B cell (primary cell): ENCODE measurements at regions not wholly inside any gene's neighbourhood (a gene's known extent, or its start where the extent isn't known, plus 50 kb on each side); places are given as distances from the start of the nearest gene placed in this dataset.

Experiments
- ATAC-seq: fragments of 200-7000 bp; cut with Tn5 transposase; one replicate; pipeline ENCODE4 v1.10.0; 2021; ENCODE audit warnings: low read depth, mild to moderate bottlenecking, moderate number of reproducible peaks, moderate library complexity
- CTCF ChIA-PET: fragments of 350-600 bp; sonication (Branson Sonifier 250); formaldehyde crosslinking; loops from one replicate; lab custom pipeline; 2021; ENCODE audit warnings: antibody characterized with exemption, inconsistent platforms; lab: Charles Lee
- POLR2A ChIA-PET: fragments of 350-600 bp; sonication (Branson Sonifier 250); formaldehyde crosslinking; loops from one replicate; lab custom pipeline; 2021; ENCODE audit warnings: antibody characterized with exemption; lab: Charles Lee
- DNase-seq: peaks from one replicate; pipeline ENCODE4 v3.0.0; 2013
- H2AFZ ChIP-seq: 2 replicates; pipeline ENCODE4 v1.6.1; 2012; ENCODE audit warnings: mild to moderate bottlenecking, low read depth, low read length; ENCODE audit not compliant: insufficient read depth, poor library complexity, severe bottlenecking
- H3K27ac ChIP-seq, 2 donors: 1 replicate in 1 of 2; 2 replicates in 1 of 2; pipeline ENCODE4 v1.5.1; 2012 to 2013; ENCODE audit warnings: low read length in 2 of 2, mild to moderate bottlenecking in 2 of 2, moderate library complexity in 1 of 2
- H3K27me3 ChIP-seq, 4 experiments: fragments of 200-600 bp in 1 of 4; sonication (generic) in 1 of 4; replicated peaks in 1 of 4; 1 replicate in 2 of 4; 2 replicates in 2 of 4; pipeline versions ENCODE4 v1.6.1 to v1.7.0; 2013 to 2016; ENCODE audit warnings: low read length in 3 of 4, mild to moderate bottlenecking in 2 of 4, mixed read lengths in 1 of 4, moderate library complexity in 1 of 4; ENCODE audit not compliant: insufficient read depth in 4 of 4, control insufficient read depth in 3 of 4; ENCODE audit errors: control extremely low read depth in 1 of 4
- H3K36me3 ChIP-seq, 2 experiments: replicated peaks in 1 of 2; 1 replicate in 1 of 2; 2 replicates in 1 of 2; pipeline versions ENCODE4 v1.6.1 to v1.7.1; 2013; ENCODE audit warnings: low read length in 1 of 2; ENCODE audit not compliant: insufficient read depth in 2 of 2, control insufficient read depth in 1 of 2; ENCODE audit errors: control extremely low read depth in 1 of 2, extremely low read depth in 1 of 2
- H3K4me1 ChIP-seq, 2 donors: fragments of 200-600 bp in 1 of 2; sonication (generic) in 1 of 2; 1 replicate in 1 of 2; 2 replicates in 1 of 2; pipeline versions ENCODE4 v1.5.1 to v1.6.1; 2013 to 2017; ENCODE audit warnings: low read length in 2 of 2; ENCODE audit not compliant: control insufficient read depth in 2 of 2, insufficient read depth in 2 of 2
- H3K4me2 ChIP-seq: replicated peaks from 2 replicates; pipeline ENCODE3; 2012; ENCODE audit warnings: mild to moderate bottlenecking, low read depth, low read length; ENCODE audit not compliant: poor library complexity, severe bottlenecking
- H3K4me3 ChIP-seq, 5 experiments: fragments of 200-600 bp in 1 of 5; sonication (generic) in 1 of 5; 1 replicate in 3 of 5; 2 replicates in 2 of 5; pipeline versions ENCODE4 v1.5.1 to v1.7.0; 2011 to 2016; ENCODE audit warnings: low read length in 4 of 5, mild to moderate bottlenecking in 4 of 5, low read depth in 2 of 5, control low read depth in 1 of 5, moderate library complexity in 1 of 5; ENCODE audit not compliant: insufficient read depth in 1 of 5; ENCODE audit errors: control extremely low read depth in 1 of 5, extremely low read depth in 1 of 5
- H3K79me2 ChIP-seq: fragments of 200-600 bp; sonication (generic); one replicate; pipeline ENCODE4 v1.6.0; 2016; ENCODE audit warnings: low read length; ENCODE audit not compliant: control insufficient read depth, insufficient read depth
- H3K9ac ChIP-seq: fragments of 200-600 bp; sonication (generic); 2 replicates; pipeline ENCODE4 v1.6.1; 2017; ENCODE audit warnings: mild to moderate bottlenecking, low read length, moderate library complexity
- H3K9me3 ChIP-seq, 3 donors: one replicate each; pipeline versions ENCODE4 v1.6.1 to v1.7.1; 2013; ENCODE audit warnings: low read length in 2 of 3; ENCODE audit not compliant: control insufficient read depth in 2 of 3, insufficient read depth in 1 of 3; ENCODE audit errors: control extremely low read depth in 1 of 3
- H4K20me1 ChIP-seq: 2 replicates; pipeline ENCODE4 v1.6.0; 2012; ENCODE audit warnings: mild to moderate bottlenecking, low read length; ENCODE audit not compliant: insufficient read depth, control insufficient read depth, poor library complexity, severe bottlenecking
- H3K27ac Mint-ChIP-seq: one replicate; pipeline ENCODE4 v1.8.0; 2021; ENCODE audit warnings: mixed read lengths
- H3K27me3 Mint-ChIP-seq: one replicate; pipeline ENCODE4 v1.8.0; 2021; ENCODE audit warnings: mixed read lengths
- H3K4me1 Mint-ChIP-seq: one replicate; pipeline ENCODE4 v1.8.0; 2021; ENCODE audit warnings: mixed read lengths
- H3K4me3 Mint-ChIP-seq: one replicate; pipeline ENCODE4 v1.8.0; 2021; ENCODE audit warnings: mixed read lengths
- H3K9me3 Mint-ChIP-seq: one replicate; pipeline ENCODE4 v1.8.0; 2022; ENCODE audit warnings: mixed read lengths; ENCODE audit not compliant: insufficient read depth
- CTCF ChIP-seq: fragments of 200-600 bp; IDR thresholded peaks from one replicate; pipeline ENCODE4 v1.8.0; 2022; ENCODE audit warnings: antibody characterized with exemption, mild to moderate bottlenecking
- EZH2 ChIP-seq: IDR thresholded peaks from 2 replicates; pipeline ENCODE4 v1.6.1; 2012; ENCODE audit warnings: borderline replicate concordance, low read depth, mild to moderate bottlenecking, moderate library complexity, low read length; ENCODE audit not compliant: insufficient read depth, poor library complexity, severe bottlenecking
- WGBS: methylation state at CpG from one replicate; pipeline ENCODE4 v1.1.5; 2013; ENCODE audit warnings: missing lambda C conversion rate; ENCODE audit not compliant: insufficient coverage; 5-methylcytosine and 5-hydroxymethylcytosine counted together
- intact Hi-C: fragments of 100-400 bp; cut with micrococcal nuclease; formaldehyde crosslinking; loops from one replicate; pipeline ENCODE4 v1.10.0; 2022

- H4K20me1 ChIP-seq, result no peaks in the 10 kb centered on the region
- intact Hi-C loops, result no loop called here
- Mint-ChIP-seq H3K27ac (no peak overlapping the region), H3K27me3 (no peaks in the 10 kb centered on the region), H3K4me1 (no peaks in the 10 kb centered on the region), H3K9me3 (peaks cover 14% of the 10 kb centered on the region), H3K4me3 (no peak overlapping the region)
- ChIA-PET CTCF (no interaction called here), POLR2A (no interaction called here)
- ATAC-seq (no peak), DNase-seq (no peak)
- no peaks in the 10 kb centered on the region for H3K4me1 ChIP-seq
- H3K36me3 ChIP-seq, result no peaks in the 10 kb centered on the region
- H3K4me3 ChIP-seq, result no peak overlapping the region
- H3K27ac ChIP-seq, result no peak overlapping the region
- no peak overlapping the region for H3K4me2 ChIP-seq
- no peak overlapping the region for H3K9ac ChIP-seq
- WGBS, result 80% methylated on average over 2 of the region's 3 CpGs
- H3K9me3 ChIP-seq, result peaks cover 3 to 18% (median 6%) of the 10 kb centered on the region in 3 donors
- H3K79me2 ChIP-seq, result no peaks in the 10 kb centered on the region
- H2AFZ ChIP-seq, result no peak overlapping the region
- TF ChIP-seq EZH2, result no peak
- no peak for TF ChIP-seq CTCF
- no peaks in the 10 kb centered on the region for H3K27me3 ChIP-seq
Measured at GRCh38 chr14:80135305-80136088, 75.8 kb downstream of the DIO2 start.

- peaks cover 14% of the 10 kb centered on the region for H3K9me3 Mint-ChIP-seq
- H3K36me3 ChIP-seq, result no peaks in the 10 kb centered on the region
- H4K20me1 ChIP-seq, result no peaks in the 10 kb centered on the region
- no peaks in the 10 kb centered on the region for H3K79me2 ChIP-seq
- H3K4me2 ChIP-seq, result no peak overlapping the region
- no peaks in the 10 kb centered on the region for H3K4me1 ChIP-seq
- H3K27ac ChIP-seq, result no peak overlapping the region
- H3K9ac ChIP-seq, result no peak overlapping the region
- TF ChIP-seq EZH2, result no peak
- no peak for TF ChIP-seq CTCF
- no peak for ATAC-seq
- H3K9me3 ChIP-seq, result peaks cover 3 to 18% (median 6%) of the 10 kb centered on the region in 3 donors
- no peaks in the 10 kb centered on the region for H3K4me1 Mint-ChIP-seq
- H3K27me3 ChIP-seq, result no peaks in the 10 kb centered on the region
- intact Hi-C loops, result no loop called here
- CTCF ChIA-PET, result no interaction called here
- POLR2A ChIA-PET, result no interaction called here
- no peak overlapping the region for H3K4me3 Mint-ChIP-seq
- H3K27ac Mint-ChIP-seq, result no peak overlapping the region
- no peaks in the 10 kb centered on the region for H3K27me3 Mint-ChIP-seq
- no CpG with 5 or more reads among the region's 1 CpG for WGBS
- no peak for DNase-seq
- no peak overlapping the region for H3K4me3 ChIP-seq
- no peak overlapping the region for H2AFZ ChIP-seq
Measured at GRCh38 chr14:80134321-80134720, 77.0 kb downstream of the DIO2 start.
